Skin epidermis (tissue), 12 donors: ENCODE measurements at regions not wholly inside any gene's neighbourhood (a gene's known extent, or its start where the extent isn't known, plus 50 kb on each side); places are given as distances from the start of the nearest gene placed in this dataset.
"Not testable (repeated sequence)": the region's sequence is repeated elsewhere in the genome, so short reads cannot be mapped to it uniquely, and the experiment has no call there.

Experiments
- H3K27ac ChIP-seq, 21 experiments: fragments of 200-600 bp; sonication (generic) in 11 of 21; one replicate each; pipeline ENCODE4 v1.5.0; 2020; ENCODE audit warnings: mild to moderate bottlenecking in 3 of 21, inconsistent platforms in 2 of 21, moderate library complexity in 2 of 21
- H3K4me3 ChIP-seq, 7 experiments: fragments of 200-600 bp; sonication (generic) in 2 of 7; one replicate each; pipeline ENCODE4 v1.5.0; 2020; ENCODE audit warnings: inconsistent platforms in 2 of 7, mild to moderate bottlenecking in 2 of 7, moderate library complexity in 1 of 7

DNA sequence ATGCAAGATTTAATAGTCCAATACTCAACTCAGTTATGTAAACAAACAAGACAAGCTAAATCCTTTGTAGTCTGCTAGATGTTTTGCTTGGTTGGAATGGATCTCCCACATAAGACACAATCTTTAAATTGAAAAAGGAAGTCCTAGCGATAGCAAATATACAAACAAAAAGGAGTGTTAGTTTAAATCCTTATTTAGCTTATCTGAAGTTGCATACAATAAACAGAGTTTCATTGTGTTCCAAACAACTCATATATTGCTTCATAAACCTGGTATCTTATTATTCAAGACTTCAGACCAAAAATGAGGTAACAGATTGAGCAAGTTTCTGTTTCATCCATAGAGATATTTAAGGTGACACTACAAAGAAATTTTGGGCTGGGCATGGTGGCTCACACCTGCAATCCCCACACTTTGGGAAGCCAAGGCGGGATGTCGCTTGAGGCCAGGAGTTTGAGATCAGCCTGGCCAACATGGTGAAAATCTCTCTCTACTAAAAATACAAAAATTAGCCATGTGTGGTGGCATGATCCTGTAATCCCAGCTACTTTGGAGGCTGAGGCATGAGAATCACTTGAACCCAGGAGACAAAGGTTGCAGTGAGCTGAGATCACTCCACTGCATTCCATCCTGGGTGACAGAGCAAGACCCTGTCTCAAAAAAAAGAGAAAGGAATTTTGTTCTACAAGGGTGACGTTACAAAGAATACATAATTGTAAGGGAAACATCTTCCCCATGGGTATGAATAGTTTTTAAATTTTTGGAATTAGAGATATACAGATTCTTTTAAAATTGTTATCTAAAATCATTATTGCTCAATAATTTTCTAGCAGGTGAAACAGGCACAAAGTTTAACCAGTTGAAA lies 150.5 kb upstream of the L3MBTL4 start:
- Histone ChIP-seq H3K27ac (peak overlapping the region in 3 of 21 experiments; percentile 9 to 19 (median 13)), H3K4me3 (no peak overlapping the region)

DNA sequence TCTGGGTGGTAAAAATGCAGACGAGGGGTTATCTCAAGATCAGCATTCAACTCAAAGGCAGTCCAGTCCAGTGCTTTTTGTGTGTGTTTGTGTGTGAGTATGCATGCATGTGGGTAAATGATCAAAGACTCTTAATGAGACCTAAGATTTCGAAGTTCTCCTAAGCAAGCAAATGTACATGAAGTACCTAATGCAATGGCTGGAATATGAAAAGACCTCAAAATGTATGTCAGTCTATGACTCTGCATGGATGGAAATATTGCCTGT lies 151.0 kb upstream of the L3MBTL4 start:
- H3K27ac ChIP-seq, result peak overlapping the region in 3 of 21 experiments; percentile 9 to 51 (median 13)

DNA sequence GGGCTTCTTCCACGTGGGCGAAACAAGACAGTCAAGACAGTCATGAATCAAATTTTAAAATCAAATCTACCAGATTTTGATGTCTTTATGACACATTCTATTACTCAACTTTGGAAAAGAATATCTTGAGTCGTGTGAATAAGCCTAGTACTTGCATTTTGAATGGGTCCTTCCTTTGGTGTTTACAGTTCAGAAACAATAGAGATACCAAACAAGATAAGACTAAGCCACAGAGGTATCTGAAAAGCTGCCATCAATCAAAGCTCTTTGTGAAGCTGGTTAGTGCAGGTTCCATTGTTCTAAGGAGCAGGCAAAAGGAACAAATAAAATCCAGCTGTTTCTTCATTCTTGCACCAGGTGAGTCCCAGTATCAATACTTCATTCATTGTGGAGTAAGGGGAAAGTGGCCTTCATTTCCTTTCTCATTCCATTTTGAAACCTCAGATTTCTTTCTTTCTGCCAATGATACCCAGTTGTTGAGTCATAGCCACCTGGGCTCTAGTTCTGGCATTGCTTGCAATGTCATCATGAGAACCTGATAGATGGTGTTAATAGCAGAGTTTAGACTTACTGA lies 151.7 kb upstream of the L3MBTL4 start:
- peak overlapping the region in 5 of 21 experiments; percentile 6 to 51 (median 20) for H3K27ac ChIP-seq
- no peak overlapping the region for H3K4me3 ChIP-seq

More for the DNA sequence above, 151.0 kb upstream of the L3MBTL4 start:
- H3K4me3 ChIP-seq, result no peak overlapping the region

DNA sequence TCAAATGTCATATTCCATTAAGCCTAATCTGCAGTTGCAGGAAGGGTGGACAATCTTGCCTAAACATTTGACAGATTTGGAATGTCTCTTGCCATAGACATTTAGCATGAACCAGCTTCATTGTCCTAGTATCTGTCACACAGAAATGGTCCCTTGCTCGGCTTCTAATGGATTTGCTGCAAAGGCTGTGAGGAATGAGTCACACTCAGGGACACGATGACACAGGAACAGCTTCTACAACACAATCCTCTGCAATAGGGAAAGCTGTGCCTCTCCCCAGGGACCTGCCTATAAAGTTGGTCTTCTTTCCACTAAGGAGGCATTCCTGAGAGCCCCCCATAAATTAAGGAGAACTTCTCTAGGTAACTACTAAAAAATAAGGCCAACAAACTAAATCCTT lies 155.1 kb upstream of the L3MBTL4 start:
- H3K27ac ChIP-seq, result no peak overlapping the region
- H3K4me3 ChIP-seq, result no peak overlapping the region

DNA sequence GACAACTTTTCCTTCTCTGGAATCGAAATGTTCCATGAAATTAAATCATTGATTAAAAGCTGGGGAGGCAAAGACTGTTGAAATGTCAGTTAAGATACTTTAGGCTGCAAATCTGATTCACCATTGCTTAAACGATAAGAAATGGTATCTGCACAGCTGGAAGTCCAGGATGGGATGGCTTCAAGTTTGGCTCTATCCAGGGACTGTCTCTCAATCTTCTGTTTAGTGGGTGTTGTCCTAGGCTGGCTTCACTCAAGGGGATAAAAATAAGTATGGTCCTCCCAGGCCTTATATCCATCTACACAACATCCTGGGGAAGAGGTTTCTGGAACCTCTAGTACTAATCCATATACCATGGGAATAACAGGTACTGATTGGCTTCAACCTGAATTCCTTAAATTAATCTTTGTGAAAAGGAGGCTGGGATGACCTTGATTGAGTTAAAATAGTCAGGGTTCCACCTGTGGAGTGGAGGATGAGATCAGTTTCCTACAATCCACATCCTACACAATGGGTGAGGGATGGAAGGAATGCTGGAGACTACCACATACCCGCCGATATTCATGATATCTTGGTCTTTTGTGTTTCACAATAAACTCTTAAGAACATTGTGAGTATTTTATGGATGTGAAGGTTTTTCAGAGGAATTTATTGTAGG lies 156.0 kb upstream of the L3MBTL4 start:
- no peak overlapping the region for H3K4me3 ChIP-seq
- H3K27ac ChIP-seq, result no peak overlapping the region

DNA sequence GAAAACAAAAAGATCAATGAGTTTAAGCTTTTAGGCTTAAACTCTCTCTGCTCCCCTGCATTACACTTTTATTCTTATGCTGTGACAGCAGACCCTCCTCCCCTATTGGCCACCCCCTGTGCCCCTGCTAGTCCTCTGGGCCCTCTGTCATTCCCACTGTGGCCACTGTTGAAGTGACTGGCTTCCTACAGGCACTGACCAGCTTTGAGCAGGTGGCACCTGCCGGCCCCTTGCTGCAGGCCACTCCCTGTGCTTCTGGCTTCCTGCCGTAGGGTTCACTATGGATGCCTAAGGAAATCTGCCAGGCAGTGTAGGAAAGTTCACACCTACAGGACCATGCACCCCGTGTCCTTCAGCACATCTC lies 156.5 kb upstream of the L3MBTL4 start:
- H3K27ac ChIP-seq, result no peak overlapping the region
- no peak overlapping the region for H3K4me3 ChIP-seq

DNA sequence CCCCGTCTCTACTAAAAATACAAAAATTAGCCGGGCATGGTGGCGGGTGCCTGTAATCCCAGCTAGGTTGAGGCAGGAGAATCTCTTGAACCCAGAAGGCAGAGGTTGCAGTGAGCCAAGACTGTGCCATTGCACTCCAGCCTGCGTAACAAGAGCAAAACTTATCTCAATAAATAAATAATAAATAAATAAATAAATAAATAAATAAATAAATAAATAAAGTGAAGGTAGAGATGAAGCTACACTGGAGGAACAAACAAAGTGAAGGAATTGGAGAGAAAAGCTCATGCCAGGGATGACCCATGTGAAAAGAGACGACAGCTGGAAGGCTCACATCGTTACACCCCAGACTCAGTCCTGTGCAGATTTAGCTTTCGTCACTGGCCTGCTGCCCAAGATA lies 157.3 kb upstream of the ARHGAP28 start:
- not testable (repeated sequence) for H3K4me3 ChIP-seq, H3K27ac ChIP-seq

DNA sequence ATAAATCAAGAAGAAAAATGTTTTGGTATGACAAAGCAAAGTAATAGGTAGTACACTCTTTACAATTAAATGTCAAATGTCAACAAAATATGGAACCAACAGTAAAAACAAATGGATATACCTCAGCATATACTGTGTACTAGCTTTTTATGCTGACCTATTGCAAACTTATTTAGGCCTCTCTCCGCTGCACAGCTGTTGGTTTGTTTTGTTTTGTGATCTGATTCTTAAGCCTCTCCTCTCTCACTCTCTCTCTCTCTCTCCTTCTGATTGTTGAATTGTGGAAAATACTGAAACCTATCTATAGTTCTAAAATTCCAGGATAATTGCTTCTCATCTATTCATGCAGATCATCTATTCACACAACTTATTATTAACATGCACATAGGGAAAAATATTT lies 154.9 kb upstream of the ARHGAP28 start:
- H3K4me3 ChIP-seq, result no peak overlapping the region
- H3K27ac ChIP-seq, result no peak overlapping the region

DNA sequence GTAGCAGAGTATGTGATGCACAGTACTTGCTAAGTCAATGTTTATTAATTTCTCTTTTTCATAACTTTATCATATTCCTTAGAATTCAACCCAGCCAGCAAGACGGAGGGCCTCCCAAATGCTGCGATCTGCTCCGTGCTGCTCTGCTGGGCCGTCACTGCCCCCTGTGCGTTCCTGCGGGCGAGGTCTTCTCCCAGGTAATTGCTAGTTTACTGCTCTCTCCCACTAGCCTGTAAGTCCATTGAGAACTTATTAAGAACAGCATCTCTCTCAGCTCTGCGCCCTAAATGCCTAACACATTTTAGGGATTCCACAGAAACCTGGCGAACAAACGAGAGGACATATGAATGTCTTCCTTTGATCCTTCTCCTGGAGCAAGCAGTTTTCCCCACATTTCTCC lies 153.6 kb upstream of the ARHGAP28 start:
- Histone ChIP-seq H3K4me3 (no peak overlapping the region), H3K27ac (no peak overlapping the region)

DNA sequence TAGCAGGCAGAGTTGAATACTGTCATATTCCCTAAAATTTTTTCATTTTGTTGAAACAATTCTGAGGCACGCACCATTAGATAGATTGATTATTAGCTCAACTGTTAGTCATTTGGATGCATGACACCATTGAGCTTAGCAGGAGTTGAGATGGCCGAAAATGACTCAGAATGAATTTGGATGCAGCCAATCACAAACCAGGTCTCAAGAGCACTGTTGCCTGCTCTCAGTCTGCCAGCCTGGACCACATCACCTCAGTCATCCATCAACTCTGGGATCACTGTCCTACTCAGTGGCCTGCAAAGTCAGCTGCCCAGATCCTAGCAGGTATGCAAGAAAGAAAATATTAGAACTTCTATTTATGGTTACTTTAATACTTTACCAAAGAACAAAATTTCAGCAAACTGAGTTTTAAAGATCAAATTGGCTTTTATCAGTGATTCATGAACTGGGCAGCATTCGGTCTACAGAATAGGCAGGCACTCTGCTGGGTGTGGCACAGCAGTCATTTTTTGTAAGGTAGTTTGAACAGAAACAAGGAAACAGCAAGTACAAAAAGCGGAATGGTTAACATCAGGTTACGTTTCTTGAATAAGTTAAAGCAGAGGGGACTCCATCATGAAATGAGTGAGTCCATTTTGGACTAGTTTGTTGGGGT lies 152.7 kb upstream of the ARHGAP28 start:
- Histone ChIP-seq H3K4me3 (no peak overlapping the region), H3K27ac (no peak overlapping the region)

DNA sequence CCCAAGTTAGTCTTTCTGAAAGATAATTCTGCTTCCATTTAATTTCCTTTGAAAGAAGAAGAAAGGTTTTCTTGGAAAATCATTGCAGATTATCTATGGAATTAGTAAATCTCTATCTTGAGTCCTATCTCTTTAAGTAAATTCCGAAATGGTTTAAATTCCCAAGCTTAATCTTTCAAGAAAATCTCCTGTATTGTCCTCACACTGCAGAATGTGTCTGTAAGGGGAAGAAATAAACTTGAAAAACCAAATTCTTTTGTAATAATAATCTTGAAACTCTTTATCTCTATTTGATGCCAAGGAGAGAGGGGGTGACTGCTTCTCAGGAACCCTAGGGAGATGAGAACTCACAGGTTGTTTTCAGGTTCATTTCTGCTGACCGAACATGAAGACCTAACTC lies 150.8 kb upstream of the ARHGAP28 start:
- Histone ChIP-seq H3K27ac (no peak overlapping the region), H3K4me3 (no peak overlapping the region)

DNA sequence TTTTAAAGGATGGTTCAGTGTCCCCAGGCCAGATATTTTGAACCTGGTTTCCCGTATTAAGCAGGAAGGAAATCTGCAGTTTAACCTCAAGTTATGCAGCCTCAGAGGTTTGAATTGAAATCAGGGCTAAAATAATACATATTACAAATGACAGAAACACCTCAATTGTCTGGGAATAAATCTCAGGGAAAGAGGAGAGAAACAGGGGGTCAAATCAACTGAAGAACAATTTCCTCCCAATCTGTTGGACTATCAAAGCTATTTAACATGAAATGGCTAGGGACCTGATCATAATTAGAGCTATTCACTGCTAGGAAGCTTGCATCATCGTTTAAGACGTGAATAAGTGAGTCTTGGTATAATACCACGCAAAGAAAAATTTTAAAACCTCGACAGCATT lies 150.0 kb upstream of the ARHGAP28 start:
- no peak overlapping the region for H3K4me3 ChIP-seq
- no peak overlapping the region for H3K27ac ChIP-seq

DNA sequence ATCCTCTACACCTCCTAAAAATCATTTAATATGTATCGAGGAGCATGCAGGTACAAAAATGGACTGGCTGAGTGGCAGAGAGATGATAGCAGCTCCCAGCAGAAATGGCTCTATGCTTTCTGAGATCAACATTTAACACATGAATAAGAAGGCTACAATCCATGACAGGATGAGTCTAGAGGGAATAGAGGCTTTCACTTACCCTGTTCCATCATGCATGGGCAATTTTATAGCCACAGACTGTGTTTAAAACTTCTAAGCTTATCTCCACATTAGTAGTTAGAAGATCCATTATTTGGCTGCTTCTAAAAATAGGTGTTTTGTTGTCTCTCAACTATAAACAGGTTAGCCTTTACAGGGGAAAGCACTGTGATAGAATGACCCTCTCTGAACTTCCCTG lies 149.1 kb upstream of the ARHGAP28 start:
- Histone ChIP-seq H3K4me3 (no peak overlapping the region), H3K27ac (no peak overlapping the region)

DNA sequence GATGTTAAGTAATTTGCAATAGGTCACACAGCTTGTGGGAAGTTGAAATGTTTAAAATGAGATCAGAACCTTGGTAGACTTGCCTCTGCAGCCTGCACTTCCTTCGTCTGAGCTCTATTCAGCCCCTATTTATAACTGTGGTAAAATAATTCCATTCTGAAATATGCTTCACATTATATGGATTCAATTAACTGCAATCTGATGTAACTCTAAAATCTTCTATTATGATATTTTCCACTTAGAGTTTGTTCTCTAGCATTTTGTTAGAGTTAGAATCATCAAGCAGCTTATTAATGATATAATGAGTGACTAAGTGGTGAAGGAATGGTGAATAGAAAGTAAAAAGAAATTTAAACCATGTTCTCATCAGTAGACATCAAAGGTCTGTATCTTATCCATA lies 139.6 kb upstream of the ARHGAP28 start:
- no peak overlapping the region for H3K4me3 ChIP-seq

DNA sequence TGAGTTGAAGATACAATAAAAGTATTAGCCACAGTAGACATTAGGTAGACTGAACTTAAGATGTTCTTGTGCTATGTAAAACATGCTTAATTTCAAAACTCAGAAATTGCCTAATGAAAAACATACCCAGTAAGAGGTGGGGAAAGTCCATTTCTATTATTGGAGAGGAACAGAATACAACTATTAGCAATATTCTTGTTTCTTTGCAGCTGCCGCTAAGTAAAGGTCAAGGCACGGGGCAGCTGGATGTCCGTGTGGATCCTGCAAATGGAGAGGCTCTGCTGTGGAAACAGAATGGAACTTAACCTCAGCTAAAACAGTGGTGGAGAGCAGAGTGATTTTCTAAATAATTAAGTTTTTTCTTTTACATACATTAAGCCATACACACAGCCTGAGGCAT lies 139.2 kb upstream of the ARHGAP28 start:
- Histone ChIP-seq H3K27ac (peak overlapping the region in 1 of 21 experiments; percentile 6), H3K4me3 (no peak overlapping the region)

More for the DNA sequence above, 139.6 kb upstream of the ARHGAP28 start:
- no peak overlapping the region for H3K27ac ChIP-seq

DNA sequence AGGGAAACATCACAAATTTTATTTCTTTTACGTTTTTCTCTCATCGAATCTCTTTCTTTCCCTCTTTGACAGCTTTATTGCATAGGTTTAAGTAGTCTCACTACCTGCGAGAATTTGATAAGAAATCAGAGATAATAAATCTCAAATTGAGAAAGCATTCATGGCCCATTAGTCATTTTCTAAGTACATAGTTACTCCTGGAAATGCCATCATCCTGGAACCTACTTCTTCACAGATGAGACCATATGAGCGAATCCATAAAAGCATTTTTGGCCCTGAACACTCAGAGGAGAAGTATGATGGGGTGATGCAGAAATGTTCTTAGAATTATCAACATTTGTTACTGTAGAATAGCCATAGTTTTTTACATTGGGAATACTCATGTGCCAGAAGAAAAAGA lies 138.0 kb upstream of the ARHGAP28 start:
- H3K27ac ChIP-seq, result no peak overlapping the region
- no peak overlapping the region for H3K4me3 ChIP-seq

DNA sequence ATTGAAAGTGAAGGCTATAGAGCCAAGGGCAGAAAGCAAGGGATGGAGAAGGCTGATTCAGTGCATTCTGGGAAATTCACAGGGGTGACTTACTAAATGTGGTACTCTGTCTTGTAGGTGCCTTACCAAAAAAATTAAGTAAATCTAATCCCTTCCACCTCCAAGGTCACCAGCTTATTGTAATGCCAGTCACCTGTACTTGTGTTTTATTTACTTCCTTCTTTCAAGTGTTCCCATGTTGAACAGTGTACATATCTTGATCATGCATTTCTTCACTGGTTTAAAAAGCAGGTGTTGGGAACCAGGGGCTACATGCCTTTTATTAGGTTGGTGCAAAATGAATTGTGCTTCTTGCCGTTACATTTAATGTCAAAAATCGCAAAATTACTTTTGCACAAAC lies 137.0 kb upstream of the ARHGAP28 start:
- H3K4me3 ChIP-seq, result no peak overlapping the region
- no peak overlapping the region for H3K27ac ChIP-seq

DNA sequence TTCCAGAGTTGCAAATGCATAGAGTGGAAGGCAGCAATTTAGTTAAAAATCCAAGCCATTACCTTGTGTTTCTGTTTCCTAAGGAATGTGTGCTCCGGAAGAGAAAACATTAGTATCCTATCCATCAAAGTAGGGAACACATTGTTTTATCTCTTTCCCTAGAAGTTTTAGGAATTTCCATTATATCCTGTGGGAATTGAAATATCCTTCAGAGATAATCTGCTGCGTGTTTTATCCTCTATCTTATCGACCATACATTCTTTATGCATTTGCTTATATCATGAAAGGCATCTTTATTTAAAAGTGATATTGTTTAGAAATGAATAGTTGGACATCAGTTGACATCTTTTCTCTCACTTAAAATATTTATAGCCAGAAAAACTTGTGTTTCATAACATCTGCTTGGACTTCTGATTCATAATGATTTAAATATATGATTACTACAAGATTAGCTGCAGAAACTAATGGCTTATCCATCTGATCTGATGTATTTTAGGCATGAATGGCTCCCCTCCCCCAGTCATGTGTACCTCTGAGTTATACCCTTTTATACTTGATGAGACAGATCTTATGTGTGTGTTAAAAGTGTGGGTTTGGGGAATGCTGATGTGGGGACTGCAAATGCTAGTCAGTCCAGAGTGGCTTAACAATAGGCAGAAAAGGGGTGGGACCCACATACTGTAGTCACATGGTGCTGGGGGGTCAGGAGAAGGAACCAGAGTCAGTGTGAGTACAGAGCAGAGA lies 136.2 kb upstream of the ARHGAP28 start:
- H3K4me3 ChIP-seq, result no peak overlapping the region
- no peak overlapping the region for H3K27ac ChIP-seq

DNA sequence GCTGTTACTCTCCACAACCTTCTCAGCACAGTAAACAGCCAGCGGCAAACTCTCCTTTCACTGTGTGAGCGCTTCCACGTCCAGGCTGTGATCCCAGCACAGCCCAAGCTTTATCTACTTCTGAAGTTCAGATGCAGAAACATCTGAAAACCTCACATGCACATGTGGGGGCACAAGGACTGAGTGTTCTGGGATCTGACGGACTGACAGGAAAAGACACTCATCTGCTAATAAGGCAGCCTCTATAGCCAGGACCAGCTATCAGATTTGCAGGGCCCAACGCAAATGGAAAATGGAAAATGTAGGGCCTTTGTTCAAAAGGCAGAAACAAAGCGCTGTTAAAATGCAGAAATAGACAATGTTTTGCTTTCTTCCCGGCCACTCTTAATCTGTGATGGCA lies 133.8 kb upstream of the ARHGAP28 start:
- Histone ChIP-seq H3K4me3 (no peak overlapping the region), H3K27ac (no peak overlapping the region)

DNA sequence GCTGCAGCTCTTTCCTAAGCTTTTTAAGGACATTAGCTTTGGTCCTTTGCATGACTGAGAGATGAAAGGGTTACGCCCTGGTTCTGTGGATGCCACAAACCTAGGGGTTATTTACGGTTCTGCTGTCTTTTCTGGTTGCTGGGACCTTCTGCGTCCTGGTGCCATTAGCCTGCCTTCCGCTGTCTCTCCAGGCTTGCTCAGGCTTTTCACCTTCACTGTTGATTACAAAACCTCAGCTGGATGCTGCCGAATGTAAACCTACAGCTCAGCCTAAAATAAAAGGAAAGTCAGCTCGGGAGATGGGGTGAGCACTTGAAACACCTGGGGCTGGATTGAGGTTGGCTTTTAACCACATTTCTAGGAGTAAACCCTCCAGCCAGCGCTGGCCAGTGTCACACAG lies 130.9 kb upstream of the ARHGAP28 start:
- Histone ChIP-seq H3K27ac (no peak overlapping the region), H3K4me3 (no peak overlapping the region)
